ENCODE measurements at regions not wholly inside any gene's neighbourhood (a gene's known extent, or its start where the extent isn't known, plus 50 kb on each side); places are given as distances from the start of the nearest gene placed in this dataset.

DNA sequence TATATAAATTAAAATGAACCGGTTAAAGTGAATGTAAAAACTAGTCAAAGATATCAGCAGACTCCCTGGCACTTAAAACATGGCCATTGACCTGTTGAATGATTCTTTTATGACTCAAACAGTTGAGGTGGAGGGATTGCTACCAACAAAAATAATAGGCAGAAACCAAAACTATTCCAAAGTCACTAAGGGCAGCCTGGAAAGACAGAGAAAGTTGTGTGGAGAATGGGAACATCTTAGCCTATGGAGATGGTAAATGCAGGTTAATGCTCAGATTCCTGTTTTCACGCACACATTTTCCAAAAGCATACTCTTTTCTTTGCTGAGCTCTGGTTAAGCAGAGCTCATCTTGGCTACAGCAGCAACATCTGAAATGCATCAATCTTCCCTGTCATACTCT lies 553.5 kb downstream of the HACE1 start (continued):
- no peak for TF ChIP-seq SP1 (IDR thresholded peaks at IDR 0.05; ENCODE audit: low read depth, low read length)
- TF ChIP-seq TAF7 (optimal IDR thresholded peaks at IDR 0.05; ENCODE audit: borderline replicate concordance, low read depth, low read length), result no peak
- no peak for TF ChIP-seq TAF1 (IDR thresholded peaks at IDR 0.05; ENCODE audit: low read depth, low read length)
- TF ChIP-seq CBX8 (IDR thresholded peaks at IDR 0.05; ENCODE audit: borderline replicate concordance, low read depth, low read length), result no peak
- no peak for TF ChIP-seq KDM5A (IDR thresholded peaks at IDR 0.05; ENCODE audit: low read length)
- TF ChIP-seq CHD7 (IDR thresholded peaks at IDR 0.05; ENCODE audit: insufficient replicate concordance, low read length), result no peak
- no peak for TF ChIP-seq RXRA (IDR thresholded peaks at IDR 0.05; ENCODE audit: insufficient read depth, low read depth, low read length)
- TF ChIP-seq RFX5 (IDR thresholded peaks at IDR 0.05; ENCODE audit: borderline replicate concordance, low read depth, low read length), result no peak
- TF ChIP-seq KDM1A (IDR thresholded peaks at IDR 0.05; ENCODE audit: borderline replicate concordance, low read length), result no peak
- no peak for TF ChIP-seq NANOG (IDR thresholded peaks at IDR 0.05; ENCODE audit: insufficient read depth, low read depth, low read length, poor library complexity, severe bottlenecking)

All from H1 (cell line).